ENCODE measurements at regions not wholly inside any gene's neighbourhood (a gene's known extent, or its start where the extent isn't known, plus 50 kb on each side); places are given as distances from the start of the nearest gene placed in this dataset.

DNA sequence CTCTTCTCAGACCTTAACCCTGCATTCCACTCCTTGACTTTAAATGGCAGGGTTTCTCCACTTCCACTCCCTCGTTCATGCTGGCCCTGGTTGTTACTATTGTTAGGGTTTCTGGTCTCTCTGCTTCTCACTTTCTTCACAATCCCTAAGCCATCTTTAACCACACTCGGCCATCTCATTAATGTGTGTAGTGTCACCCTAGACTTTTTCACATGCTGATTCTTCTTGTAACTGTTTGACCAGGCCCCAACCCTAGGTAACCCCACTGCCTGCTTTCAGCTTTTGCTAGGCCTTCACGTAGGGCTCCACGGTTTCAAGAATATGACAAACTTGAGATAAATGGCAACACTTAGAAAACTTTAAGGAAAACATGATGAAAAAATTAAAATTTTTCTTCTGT, 195.1 kb downstream of the IPO8 start:
- TF ChIP-seq, protein P1, sequence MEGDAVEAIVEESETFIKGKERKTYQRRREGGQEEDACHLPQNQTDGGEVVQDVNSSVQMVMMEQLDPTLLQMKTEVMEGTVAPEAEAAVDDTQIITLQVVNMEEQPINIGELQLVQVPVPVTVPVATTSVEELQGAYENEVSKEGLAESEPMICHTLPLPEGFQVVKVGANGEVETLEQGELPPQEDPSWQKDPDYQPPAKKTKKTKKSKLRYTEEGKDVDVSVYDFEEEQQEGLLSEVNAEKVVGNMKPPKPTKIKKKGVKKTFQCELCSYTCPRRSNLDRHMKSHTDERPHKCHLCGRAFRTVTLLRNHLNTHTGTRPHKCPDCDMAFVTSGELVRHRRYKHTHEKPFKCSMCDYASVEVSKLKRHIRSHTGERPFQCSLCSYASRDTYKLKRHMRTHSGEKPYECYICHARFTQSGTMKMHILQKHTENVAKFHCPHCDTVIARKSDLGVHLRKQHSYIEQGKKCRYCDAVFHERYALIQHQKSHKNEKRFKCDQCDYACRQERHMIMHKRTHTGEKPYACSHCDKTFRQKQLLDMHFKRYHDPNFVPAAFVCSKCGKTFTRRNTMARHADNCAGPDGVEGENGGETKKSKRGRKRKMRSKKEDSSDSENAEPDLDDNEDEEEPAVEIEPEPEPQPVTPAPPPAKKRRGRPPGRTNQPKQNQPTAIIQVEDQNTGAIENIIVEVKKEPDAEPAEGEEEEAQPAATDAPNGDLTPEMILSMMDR (IDR thresholded peaks at IDR 0.05) = no peak
- TF ChIP-seq POLR2A (IDR thresholded peaks at IDR 0.05) (no peak), POLR2AphosphoS5 (IDR thresholded peaks at IDR 0.05) (no peak)

Data from breast epithelium (tissue), 3 donors.